Activated naive CD4-positive, alpha-beta T cell treated with anti-CD3 and anti-CD28 coated beads, Interleukin-2, amount 50 U/mL, for 16 hours (primary cell): ENCODE measurements at regions not wholly inside any gene's neighbourhood (a gene's known extent, or its start where the extent isn't known, plus 50 kb on each side); places are given as distances from the start of the nearest gene placed in this dataset.

Source experiments
- DNase-seq: peaks from one replicate; pipeline ENCODE4 v3.0.0-alpha.2; 2020

- no peak for DNase-seq
Observed at GRCh38 chr18:78082816-78083215, 833.2 kb downstream of the GALR1 start.

GRCh38 chr18:78085241-78086185 lies 835.9 kb downstream of the GALR1 start:
- DNase-seq = no peak

- no peak for DNase-seq
Observed at GRCh38 chr18:78086931-78087330, 837.3 kb downstream of the GALR1 start.

GRCh38 chr18:78087338-78087737 lies 837.7 kb downstream of the GALR1 start:
- DNase-seq = no peak

GRCh38 chr18:78090584-78090983 lies 840.9 kb downstream of the GALR1 start:
- no peak for DNase-seq

GRCh38 chr18:78092901-78093300 lies 843.3 kb downstream of the GALR1 start:
- DNase-seq = no peak

GRCh38 chr18:78099979-78100588 lies 850.4 kb downstream of the GALR1 start:
- no peak for DNase-seq

GRCh38 chr18:78101091-78101490 lies 851.4 kb downstream of the GALR1 start:
- DNase-seq = no peak

- no peak for DNase-seq
Observed at GRCh38 chr18:78102135-78102534, 852.5 kb downstream of the GALR1 start.

GRCh38 chr18:78105611-78106010 lies 856.0 kb downstream of the GALR1 start:
- no peak for DNase-seq

GRCh38 chr18:78106946-78107345 lies 857.3 kb downstream of the GALR1 start:
- no peak for DNase-seq

GRCh38 chr18:78107363-78107762 lies 857.7 kb downstream of the GALR1 start:
- DNase-seq = no peak

GRCh38 chr18:78108554-78108953 lies 858.9 kb downstream of the GALR1 start:
- DNase-seq = no peak

GRCh38 chr18:78113136-78113939 lies 863.7 kb downstream of the GALR1 start:
- DNase-seq = no peak

GRCh38 chr18:78113940-78114251 lies 864.2 kb downstream of the GALR1 start:
- DNase-seq = no peak

GRCh38 chr18:78115896-78116561 lies 863.6 kb upstream of the SALL3 start:
- DNase-seq = no peak

- no peak for DNase-seq
Observed at GRCh38 chr18:78123144-78123909, 856.3 kb upstream of the SALL3 start.

- DNase-seq = no peak
Observed at GRCh38 chr18:78123926-78124797, 855.5 kb upstream of the SALL3 start.

GRCh38 chr18:78125206-78125896 lies 854.3 kb upstream of the SALL3 start:
- DNase-seq = no peak

GRCh38 chr18:78126106-78126505 lies 853.5 kb upstream of the SALL3 start:
- no peak for DNase-seq

GRCh38 chr18:78126536-78126935 lies 853.1 kb upstream of the SALL3 start:
- no peak for DNase-seq
